Activated CD8-positive, alpha-beta T cell treated with anti-CD3 and anti-CD28 coated beads for 36 hours (primary cell): ENCODE measurements at regions not wholly inside any gene's neighbourhood (a gene's known extent, or its start where the extent isn't known, plus 50 kb on each side); places are given as distances from the start of the nearest gene placed in this dataset.

Experiments used
- ATAC-seq: fragments of 200-7000 bp; cut with Tn5 transposase; one replicate; pipeline ENCODE4 v1.10.0; 2021; ENCODE audit warnings: mild to moderate bottlenecking, moderate library complexity
- CTCF ChIA-PET: fragments of 350-600 bp; sonication (Branson Sonifier 250); formaldehyde crosslinking; loops from one replicate; lab custom pipeline; 2021; ENCODE audit warnings: antibody characterized with exemption; lab: Charles Lee
- POLR2A ChIA-PET: fragments of 350-600 bp; sonication (Branson Sonifier 250); formaldehyde crosslinking; loops from one replicate; lab custom pipeline; 2021; ENCODE audit warnings: antibody characterized with exemption; lab: Charles Lee
- DNase-seq: peaks from one replicate; pipeline ENCODE4 v3.0.0-alpha.2; 2020
- H3K27ac Mint-ChIP-seq: one replicate; pipeline ENCODE4 v1.8.0; 2021; ENCODE audit warnings: mild to moderate bottlenecking, mixed read lengths
- H3K27me3 Mint-ChIP-seq: one replicate; pipeline ENCODE4 v1.8.0; 2021; ENCODE audit warnings: mixed read lengths
- H3K36me3 Mint-ChIP-seq: one replicate; pipeline ENCODE4 v1.8.0; 2021; ENCODE audit warnings: low read depth, mixed read lengths
- H3K4me1 Mint-ChIP-seq: one replicate; pipeline ENCODE4 v1.8.0; 2021; ENCODE audit warnings: low read depth, mixed read lengths
- H3K4me3 Mint-ChIP-seq: one replicate; pipeline ENCODE4 v1.8.0; 2021; ENCODE audit warnings: mild to moderate bottlenecking, moderate library complexity, mixed read lengths
- H3K9me3 Mint-ChIP-seq: one replicate; pipeline ENCODE4 v1.8.0; 2021; ENCODE audit warnings: mixed read lengths
- CTCF ChIP-seq: fragments of 200-600 bp; IDR thresholded peaks from one replicate; pipeline ENCODE4 v1.8.0; 2022; ENCODE audit warnings: antibody characterized with exemption, mild to moderate bottlenecking
- intact Hi-C: fragments of 100-400 bp; cut with micrococcal nuclease; formaldehyde crosslinking; loops from one replicate; pipeline ENCODE4 v1.10.0; 2022

- peaks cover 3% of the 10 kb centered on the region for H3K36me3 Mint-ChIP-seq
- H3K4me3 Mint-ChIP-seq: peak overlapping the region; percentile 75
- peaks cover 13% of the 10 kb centered on the region for H3K4me1 Mint-ChIP-seq
- ChIA-PET CTCF (no interaction called here), POLR2A (no interaction called here)
- intact Hi-C loops: no loop called here
- H3K27me3 Mint-ChIP-seq: no peaks in the 10 kb centered on the region
- H3K9me3 Mint-ChIP-seq: peaks cover 5% of the 10 kb centered on the region
- peak; percentile 60 for ATAC-seq
- H3K27ac Mint-ChIP-seq: no peak overlapping the region
- DNase-seq: peak; percentile 29
- TF ChIP-seq CTCF: no peak
Measured at GRCh38 chr13:22040810-22041364, 370.0 kb downstream of the FGF9 start.

- peaks cover 3% of the 10 kb centered on the region for H3K36me3 Mint-ChIP-seq
- H3K9me3 Mint-ChIP-seq: peaks cover 5% of the 10 kb centered on the region
- no peaks in the 10 kb centered on the region for H3K27me3 Mint-ChIP-seq
- peak overlapping the region; percentile 75 for H3K4me3 Mint-ChIP-seq
- intact Hi-C loops: no loop called here
- DNase-seq: no peak
- POLR2A ChIA-PET: no interaction called here
- TF ChIP-seq CTCF: no peak
- ATAC-seq: no peak
- CTCF ChIA-PET: no interaction called here
- peaks cover 13% of the 10 kb centered on the region for H3K4me1 Mint-ChIP-seq
- peak overlapping the region; percentile 68 for H3K27ac Mint-ChIP-seq
Measured at GRCh38 chr13:22041741-22042140, 370.9 kb downstream of the FGF9 start.

GRCh38 chr13:22047082-22047784, 376.4 kb downstream of the FGF9 start:
- ChIA-PET CTCF (no interaction called here), POLR2A (no interaction called here)
- peaks cover 14% of the 10 kb centered on the region for H3K4me1 Mint-ChIP-seq
- ATAC-seq (no peak), DNase-seq (no peak)
- H3K27me3 Mint-ChIP-seq: no peaks in the 10 kb centered on the region
- TF ChIP-seq CTCF: no peak
- no peaks in the 10 kb centered on the region for H3K9me3 Mint-ChIP-seq
- intact Hi-C loops: no loop called here
- H3K36me3 Mint-ChIP-seq: no peaks in the 10 kb centered on the region
- no peak overlapping the region for H3K4me3 Mint-ChIP-seq
- H3K27ac Mint-ChIP-seq: no peak overlapping the region

- POLR2A ChIA-PET: no interaction called here
- TF ChIP-seq CTCF: no peak
- Mint-ChIP-seq H3K27ac (no peak overlapping the region), H3K36me3 (no peaks in the 10 kb centered on the region), H3K9me3 (no peaks in the 10 kb centered on the region), H3K4me1 (peaks cover 14% of the 10 kb centered on the region), H3K27me3 (no peaks in the 10 kb centered on the region), H3K4me3 (no peak overlapping the region)
- CTCF ChIA-PET: no interaction called here
- ATAC-seq (no peak), DNase-seq (no peak)
- intact Hi-C loops: no loop called here
Measured at GRCh38 chr13:22047785-22048104, 376.9 kb downstream of the FGF9 start.

- no peak overlapping the region for H3K4me3 Mint-ChIP-seq
- DNase-seq (no peak), ATAC-seq (no peak)
- no peaks in the 10 kb centered on the region for H3K27me3 Mint-ChIP-seq
- H3K27ac Mint-ChIP-seq: no peak overlapping the region
- no peaks in the 10 kb centered on the region for H3K9me3 Mint-ChIP-seq
- ChIA-PET POLR2A (no interaction called here), CTCF (no interaction called here)
- H3K36me3 Mint-ChIP-seq: no peaks in the 10 kb centered on the region
- intact Hi-C loops: no loop called here
- no peak for TF ChIP-seq CTCF
- peaks cover 5% of the 10 kb centered on the region for H3K4me1 Mint-ChIP-seq
Measured at GRCh38 chr13:22049384-22049783, 378.5 kb downstream of the FGF9 start.
